ENCODE measurements at regions not wholly inside any gene's neighbourhood (a gene's known extent, or its start where the extent isn't known, plus 50 kb on each side); places are given as distances from the start of the nearest gene placed in this dataset.

DNA sequence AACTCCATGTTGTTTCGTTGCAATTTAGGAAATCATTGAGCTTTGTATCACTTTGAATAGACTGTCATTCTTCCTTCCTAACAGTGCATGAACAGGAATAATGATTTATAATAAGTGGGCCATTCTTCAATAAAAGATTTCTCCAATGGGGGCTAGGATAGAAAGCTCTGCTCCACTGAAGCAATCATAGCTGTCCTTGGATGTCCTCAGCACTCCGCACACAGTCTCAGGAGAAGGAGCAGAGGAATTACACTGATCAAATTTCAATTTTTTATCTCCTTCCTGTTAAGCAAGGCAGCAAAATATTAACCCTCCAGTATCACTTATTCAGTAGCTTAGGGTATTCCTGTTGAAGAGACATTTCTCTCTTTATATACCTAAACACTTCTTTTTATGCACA lies 532.7 kb upstream of the ST8SIA4 start:
- no peaks in the 10 kb centered on the region for H3K4me1 ChIP-seq
- no peak for TF ChIP-seq POLR2AphosphoS5 (IDR thresholded peaks at IDR 0.05)
- TF ChIP-seq EP300 (IDR thresholded peaks at IDR 0.05) = no peak
- no peak for TF ChIP-seq POLR2A (IDR thresholded peaks at IDR 0.05)
- TF ChIP-seq, protein P1, sequence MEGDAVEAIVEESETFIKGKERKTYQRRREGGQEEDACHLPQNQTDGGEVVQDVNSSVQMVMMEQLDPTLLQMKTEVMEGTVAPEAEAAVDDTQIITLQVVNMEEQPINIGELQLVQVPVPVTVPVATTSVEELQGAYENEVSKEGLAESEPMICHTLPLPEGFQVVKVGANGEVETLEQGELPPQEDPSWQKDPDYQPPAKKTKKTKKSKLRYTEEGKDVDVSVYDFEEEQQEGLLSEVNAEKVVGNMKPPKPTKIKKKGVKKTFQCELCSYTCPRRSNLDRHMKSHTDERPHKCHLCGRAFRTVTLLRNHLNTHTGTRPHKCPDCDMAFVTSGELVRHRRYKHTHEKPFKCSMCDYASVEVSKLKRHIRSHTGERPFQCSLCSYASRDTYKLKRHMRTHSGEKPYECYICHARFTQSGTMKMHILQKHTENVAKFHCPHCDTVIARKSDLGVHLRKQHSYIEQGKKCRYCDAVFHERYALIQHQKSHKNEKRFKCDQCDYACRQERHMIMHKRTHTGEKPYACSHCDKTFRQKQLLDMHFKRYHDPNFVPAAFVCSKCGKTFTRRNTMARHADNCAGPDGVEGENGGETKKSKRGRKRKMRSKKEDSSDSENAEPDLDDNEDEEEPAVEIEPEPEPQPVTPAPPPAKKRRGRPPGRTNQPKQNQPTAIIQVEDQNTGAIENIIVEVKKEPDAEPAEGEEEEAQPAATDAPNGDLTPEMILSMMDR (IDR thresholded peaks at IDR 0.05) = no peak
- DNase-seq (ENCODE audit: low spot score in 2 of 2) = no peak
- no peaks in the 10 kb centered on the region for H3K27me3 ChIP-seq
- H3K4me3 ChIP-seq = no peak overlapping the region
- WGBS = 51% methylated on average over 2 of the region's 2 CpGs
- no peaks in the 10 kb centered on the region for H3K9me3 ChIP-seq
- no peak overlapping the region for H3K27ac ChIP-seq
- no peaks in the 10 kb centered on the region for H3K36me3 ChIP-seq

DNA sequence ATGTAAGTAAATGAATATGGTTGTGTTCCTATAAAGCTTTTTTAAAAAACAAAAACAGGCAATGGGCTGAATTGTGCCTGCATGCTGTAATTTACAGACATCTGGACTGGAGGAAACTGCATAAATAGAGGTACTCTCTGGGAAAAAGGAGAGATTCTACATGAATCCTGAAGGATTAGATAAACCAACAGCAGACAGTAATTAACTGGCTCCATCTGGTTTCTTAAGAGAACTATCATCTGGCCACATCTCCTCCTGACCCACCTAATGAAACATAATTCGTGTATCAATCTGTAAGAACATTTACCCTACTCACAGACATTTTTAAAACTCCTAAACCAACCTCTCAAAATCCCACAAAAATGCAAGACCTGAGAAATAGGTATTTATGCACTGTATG lies 528.1 kb upstream of the ST8SIA4 start:
- no peaks in the 10 kb centered on the region for H3K9me3 ChIP-seq
- no peak overlapping the region for H3K27ac ChIP-seq
- H3K36me3 ChIP-seq = no peaks in the 10 kb centered on the region
- no peaks in the 10 kb centered on the region for H3K27me3 ChIP-seq
- 47% methylated on average over 1 of the region's 1 CpG for WGBS
- H3K4me1 ChIP-seq = no peaks in the 10 kb centered on the region
- TF ChIP-seq POLR2AphosphoS5 (IDR thresholded peaks at IDR 0.05) (no peak), POLR2A (IDR thresholded peaks at IDR 0.05) (no peak), EP300 (IDR thresholded peaks at IDR 0.05) (no peak)
- TF ChIP-seq, protein P1 (IDR thresholded peaks at IDR 0.05) = no peak
- no peak for DNase-seq (ENCODE audit: low spot score in 2 of 2)
- H3K4me3 ChIP-seq = no peak overlapping the region

DNA sequence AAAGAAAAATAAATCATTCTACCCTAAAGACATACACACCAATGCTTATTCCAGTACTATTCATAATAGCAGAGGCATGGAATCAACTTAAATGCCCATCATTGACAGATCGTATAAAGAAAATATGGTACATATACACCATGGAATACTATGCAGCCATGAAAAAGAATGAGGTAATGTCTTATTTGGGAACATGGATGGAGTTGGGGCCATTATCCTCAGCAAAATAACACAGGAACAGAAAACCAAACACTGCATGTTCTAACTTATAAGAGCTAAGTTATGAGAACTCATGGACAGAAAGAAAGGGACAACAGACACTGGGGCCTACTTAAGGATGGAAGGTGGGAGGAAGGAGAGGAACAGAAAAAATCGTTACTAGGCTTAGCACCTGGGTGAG lies 527.5 kb upstream of the ST8SIA4 start:
- Histone ChIP-seq H3K4me1 (no peaks in the 10 kb centered on the region), H3K36me3 (no peaks in the 10 kb centered on the region), H3K4me3 (no peak overlapping the region), H3K9me3 (no peaks in the 10 kb centered on the region), H3K27me3 (no peaks in the 10 kb centered on the region), H3K27ac (no peak overlapping the region)
- no peak for DNase-seq (ENCODE audit: low spot score in 2 of 2)
- TF ChIP-seq POLR2AphosphoS5 (IDR thresholded peaks at IDR 0.05) = no peak
- TF ChIP-seq EP300 (IDR thresholded peaks at IDR 0.05) = no peak
- TF ChIP-seq, protein P1 (IDR thresholded peaks at IDR 0.05) = no peak
- no peak for TF ChIP-seq POLR2A (IDR thresholded peaks at IDR 0.05)
- WGBS = 88% methylated on average over 2 of the region's 2 CpGs

DNA sequence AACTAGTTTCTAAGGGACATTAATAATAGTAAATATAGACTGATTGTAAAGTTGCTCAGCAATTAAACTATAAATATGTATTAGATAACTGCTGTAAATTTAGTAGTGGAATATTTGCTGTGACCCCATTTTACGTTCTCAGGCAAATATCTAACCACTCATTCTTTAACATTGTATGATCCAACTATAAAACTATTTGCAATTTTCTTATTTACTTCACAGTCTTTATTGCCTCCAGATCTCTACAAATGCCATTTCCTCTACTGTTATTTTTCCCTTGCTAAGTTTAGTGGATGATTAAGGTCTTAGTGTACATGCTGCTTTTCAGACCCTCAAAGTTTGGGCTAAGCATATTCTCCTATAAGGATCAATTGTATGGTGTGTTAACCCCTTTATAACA lies 526.2 kb upstream of the ST8SIA4 start:
- no peaks in the 10 kb centered on the region for H3K27me3 ChIP-seq
- no peaks in the 10 kb centered on the region for H3K4me1 ChIP-seq
- no peak for TF ChIP-seq POLR2A (IDR thresholded peaks at IDR 0.05)
- TF ChIP-seq, protein P1 (IDR thresholded peaks at IDR 0.05) = no peak
- no peak for TF ChIP-seq EP300 (IDR thresholded peaks at IDR 0.05)
- no peak for TF ChIP-seq POLR2AphosphoS5 (IDR thresholded peaks at IDR 0.05)
- H3K4me3 ChIP-seq = no peak overlapping the region
- no peak for DNase-seq (ENCODE audit: low spot score in 2 of 2)
- no peaks in the 10 kb centered on the region for H3K36me3 ChIP-seq
- WGBS = 45% methylated on average over 1 of the region's 1 CpG
- no peaks in the 10 kb centered on the region for H3K9me3 ChIP-seq
- no peak overlapping the region for H3K27ac ChIP-seq

DNA sequence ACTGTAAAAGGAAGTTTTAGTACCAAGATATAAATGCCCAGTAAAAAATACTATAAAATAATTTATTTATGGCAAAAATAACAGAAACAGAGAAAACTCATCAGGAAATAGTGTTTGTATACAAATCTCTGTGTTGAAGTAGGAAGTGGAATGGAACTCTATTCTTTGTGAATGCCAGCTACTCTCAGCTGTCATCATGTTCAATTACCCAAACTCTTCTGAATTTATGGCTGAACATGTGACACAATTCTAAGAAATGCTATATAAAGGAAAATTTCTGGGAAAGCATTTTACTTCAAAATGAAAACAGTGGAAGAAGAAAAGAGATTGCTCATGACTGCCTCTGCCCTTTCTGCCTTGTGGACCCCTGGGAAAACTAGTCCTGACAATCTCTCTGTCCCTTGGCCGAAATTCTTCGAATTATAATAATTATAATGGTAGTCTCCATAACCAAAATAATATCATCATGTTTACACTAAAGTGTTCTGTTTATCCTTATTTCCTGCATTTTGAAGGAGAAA lies 522.3 kb upstream of the ST8SIA4 start:
- Histone ChIP-seq H3K4me1 (no peaks in the 10 kb centered on the region), H3K36me3 (no peaks in the 10 kb centered on the region), H3K27ac (peak overlapping the region; percentile 62), H3K4me3 (no peak overlapping the region), H3K27me3 (no peaks in the 10 kb centered on the region), H3K9me3 (no peaks in the 10 kb centered on the region)
- WGBS = 47% methylated on average over 2 of the region's 2 CpGs
- DNase-seq (ENCODE audit: low spot score in 2 of 2) = no peak
- no peak for TF ChIP-seq EP300 (IDR thresholded peaks at IDR 0.05)
- TF ChIP-seq, protein P1 (IDR thresholded peaks at IDR 0.05) = no peak
- TF ChIP-seq POLR2A (IDR thresholded peaks at IDR 0.05) = no peak
- TF ChIP-seq POLR2AphosphoS5 (IDR thresholded peaks at IDR 0.05) = no peak

Measured in suprapubic skin (tissue), 4 donors.